HFF-Myc (cell line): ENCODE measurements at regions not wholly inside any gene's neighbourhood (a gene's known extent, or its start where the extent isn't known, plus 50 kb on each side); places are given as distances from the start of the nearest gene placed in this dataset.

ENCODE experiments used
- DNase-seq: peaks from one replicate; pipeline ENCODE4 v3.0.0-alpha.2; 2011; ENCODE audit warnings: low read depth; ENCODE audit errors: extremely low read depth
- H3K4me3 ChIP-seq: replicated peaks from 2 replicates; pipeline ENCODE4 v1.5.1; 2011; ENCODE audit warnings: low read depth, mild to moderate bottlenecking, control low read depth, low read length
- TF ChIP-seq, protein P1 (sequence below): IDR thresholded peaks from 2 replicates; pipeline ENCODE4 v1.5.1; 2012; ENCODE audit warnings: mild to moderate bottlenecking, low read depth, low read length, control low read depth; ENCODE audit errors: missing control alignments

DNA sequence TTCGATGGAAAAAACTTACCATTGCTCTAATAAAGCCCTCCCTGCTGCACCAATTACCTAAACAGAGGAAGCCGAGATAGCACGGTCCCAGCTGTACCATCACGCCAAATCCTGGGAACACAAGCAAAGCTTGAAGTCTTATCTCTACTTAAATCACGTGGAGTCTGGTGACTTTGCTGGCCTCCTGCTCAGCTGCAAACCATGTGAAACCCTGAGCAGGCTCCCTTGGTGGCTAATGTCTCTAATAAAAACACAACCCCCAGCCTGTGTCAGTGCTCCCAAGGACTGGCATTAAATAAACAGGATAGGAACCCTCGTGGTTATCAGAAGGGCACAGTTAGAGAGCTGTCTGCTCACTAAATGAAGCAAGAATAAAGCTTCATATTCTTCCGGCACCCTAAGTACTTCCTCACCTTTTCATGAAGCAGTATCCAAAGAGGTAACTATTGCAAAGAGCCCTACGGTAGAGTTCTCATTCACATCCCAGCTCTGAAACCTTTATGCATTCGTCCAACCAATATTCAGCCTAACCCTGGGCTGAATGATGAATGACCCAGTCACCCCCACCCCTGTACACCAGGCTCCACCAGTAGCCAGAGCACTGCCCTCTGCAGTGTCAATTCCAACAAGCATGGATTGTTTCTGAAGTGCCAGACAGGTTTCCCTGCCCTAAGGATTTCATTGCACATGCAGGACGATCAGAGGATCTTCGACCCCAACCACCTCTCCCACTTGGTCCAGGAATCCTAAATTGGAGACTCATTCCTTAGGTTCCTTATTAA lies 452.7 kb upstream of the TMPO start:
- TF ChIP-seq, protein P1, sequence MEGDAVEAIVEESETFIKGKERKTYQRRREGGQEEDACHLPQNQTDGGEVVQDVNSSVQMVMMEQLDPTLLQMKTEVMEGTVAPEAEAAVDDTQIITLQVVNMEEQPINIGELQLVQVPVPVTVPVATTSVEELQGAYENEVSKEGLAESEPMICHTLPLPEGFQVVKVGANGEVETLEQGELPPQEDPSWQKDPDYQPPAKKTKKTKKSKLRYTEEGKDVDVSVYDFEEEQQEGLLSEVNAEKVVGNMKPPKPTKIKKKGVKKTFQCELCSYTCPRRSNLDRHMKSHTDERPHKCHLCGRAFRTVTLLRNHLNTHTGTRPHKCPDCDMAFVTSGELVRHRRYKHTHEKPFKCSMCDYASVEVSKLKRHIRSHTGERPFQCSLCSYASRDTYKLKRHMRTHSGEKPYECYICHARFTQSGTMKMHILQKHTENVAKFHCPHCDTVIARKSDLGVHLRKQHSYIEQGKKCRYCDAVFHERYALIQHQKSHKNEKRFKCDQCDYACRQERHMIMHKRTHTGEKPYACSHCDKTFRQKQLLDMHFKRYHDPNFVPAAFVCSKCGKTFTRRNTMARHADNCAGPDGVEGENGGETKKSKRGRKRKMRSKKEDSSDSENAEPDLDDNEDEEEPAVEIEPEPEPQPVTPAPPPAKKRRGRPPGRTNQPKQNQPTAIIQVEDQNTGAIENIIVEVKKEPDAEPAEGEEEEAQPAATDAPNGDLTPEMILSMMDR: no peak
- H3K4me3 ChIP-seq: no peak overlapping the region
- DNase-seq: no peak

DNA sequence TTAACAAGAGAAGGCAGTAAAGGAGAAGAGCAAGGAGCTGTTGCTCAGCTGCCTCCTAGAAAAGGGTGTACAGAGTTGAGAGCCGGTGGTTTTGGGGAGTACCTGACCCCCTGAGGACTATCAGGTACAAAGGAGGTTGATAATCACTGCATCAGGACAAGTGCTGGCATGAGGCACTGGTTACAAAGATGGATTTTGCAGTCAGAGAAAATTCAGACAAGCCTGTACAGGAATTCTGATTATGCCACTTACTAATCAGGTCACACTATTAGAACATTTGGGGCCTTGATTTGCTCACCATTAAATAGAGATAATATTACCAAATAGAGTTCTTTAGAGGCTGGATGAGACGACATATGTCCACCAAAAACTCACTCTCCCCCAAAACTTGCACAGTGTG lies 450.9 kb upstream of the TMPO start:
- TF ChIP-seq, protein P1: no peak
- no peak for DNase-seq
- H3K4me3 ChIP-seq: no peak overlapping the region

DNA sequence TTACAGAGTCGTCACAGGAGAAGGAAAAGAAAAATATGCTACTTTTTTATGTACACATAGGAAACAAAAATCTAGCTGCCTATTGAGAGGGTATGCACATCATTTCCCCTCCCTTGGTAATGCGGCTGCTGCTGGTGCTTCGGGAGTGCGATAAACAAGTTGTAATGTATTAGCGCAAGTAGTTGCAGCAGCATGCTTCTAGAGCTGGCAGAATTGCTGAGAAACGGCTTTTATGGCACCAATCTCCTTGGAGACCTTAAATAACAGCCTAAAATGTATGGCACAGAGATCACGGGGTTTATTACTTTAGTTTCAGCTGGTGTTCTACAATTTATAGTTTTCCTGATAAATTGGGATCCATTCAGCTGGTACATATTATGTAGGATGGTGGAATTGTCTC lies 447.6 kb upstream of the TMPO start:
- no peak for DNase-seq
- H3K4me3 ChIP-seq: no peak overlapping the region
- TF ChIP-seq, protein P1: no peak

DNA sequence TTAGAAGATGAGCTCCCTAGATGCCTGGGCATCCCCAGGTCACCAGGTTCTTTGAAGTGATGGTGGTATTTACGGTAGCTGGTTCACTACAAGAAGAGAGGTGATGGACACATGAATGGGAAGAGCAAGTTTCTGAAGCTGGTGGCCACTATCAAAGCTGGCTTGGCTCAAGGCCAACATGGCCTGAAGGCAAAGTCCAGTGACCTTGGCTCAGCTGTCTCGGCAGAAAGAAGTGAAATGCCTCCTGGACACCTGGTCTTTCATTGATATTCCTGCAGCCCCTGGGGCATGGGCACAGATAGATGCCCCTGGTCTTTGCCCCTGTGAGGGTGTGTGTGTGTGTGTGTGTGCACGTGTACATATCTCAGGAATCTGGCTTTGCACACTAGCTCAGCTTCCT lies 441.8 kb upstream of the TMPO start:
- TF ChIP-seq, protein P1: no peak
- no peak for DNase-seq
- no peak overlapping the region for H3K4me3 ChIP-seq

DNA sequence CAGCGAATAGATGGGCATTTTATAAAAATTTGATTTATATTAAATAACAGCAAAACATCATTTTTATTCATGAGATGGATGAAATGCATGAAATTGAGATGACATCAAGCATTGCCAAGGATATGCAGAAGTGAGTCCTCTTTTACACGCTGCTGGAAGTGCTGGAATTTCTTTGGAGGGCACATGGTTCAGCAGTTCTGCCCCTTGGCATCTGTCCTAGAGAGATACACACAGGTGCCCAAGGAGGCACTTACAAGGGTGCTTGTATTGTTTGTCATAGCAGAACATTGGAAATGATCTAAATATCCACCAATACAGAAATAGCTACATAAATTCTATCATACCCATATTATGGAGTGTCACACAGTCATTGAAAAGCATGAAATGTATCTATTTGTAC lies 441.1 kb upstream of the TMPO start:
- DNase-seq: no peak
- TF ChIP-seq, protein P1: no peak
- no peak overlapping the region for H3K4me3 ChIP-seq

DNA sequence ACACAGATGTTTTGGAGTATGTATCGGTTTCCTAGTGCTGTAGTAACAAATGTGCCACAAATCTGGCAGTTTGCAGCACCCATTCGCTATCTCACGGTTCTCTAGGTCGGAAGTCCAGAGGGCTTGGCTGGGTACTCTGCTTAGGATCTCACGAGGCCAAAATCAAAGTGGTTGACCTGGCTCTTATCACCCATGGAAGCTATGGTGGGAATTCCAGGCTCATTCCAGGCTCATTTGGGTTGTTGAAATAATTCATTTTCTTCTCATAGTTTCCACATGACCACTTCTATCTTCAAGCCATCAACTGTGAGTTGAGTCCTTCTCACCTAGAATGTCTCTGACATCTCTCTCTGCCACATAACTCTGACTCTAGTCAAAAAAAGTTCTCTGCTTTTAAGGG lies 431.0 kb upstream of the TMPO start:
- no peak overlapping the region for H3K4me3 ChIP-seq
- no peak for DNase-seq

More for the DNA sequence above, 431.0 kb upstream of the TMPO start:
- TF ChIP-seq, protein P1: no peak
